TTC549 (cell line): ENCODE measurements at regions not wholly inside any gene's neighbourhood (a gene's known extent, or its start where the extent isn't known, plus 50 kb on each side); places are given as distances from the start of the nearest gene placed in this dataset.
"Not testable (repeated sequence)": the region's sequence is repeated elsewhere in the genome, so short reads cannot be mapped to it uniquely, and the experiment has no call there.

Experiments used
- FAIRE-seq: peaks from 2 replicates; lab custom pipeline; 2012; peaks lifted over from hg19 to GRCh38; lab: Jason Lieb, UNC

- not testable (repeated sequence) for FAIRE-seq
Measured at GRCh38 chr17:30712859-30713258, 111.6 kb downstream of the CRLF3 start.

- FAIRE-seq = not testable (repeated sequence)
Measured at GRCh38 chr17:30711626-30712507, 112.6 kb downstream of the CRLF3 start.

GRCh38 chr17:30711176-30711575 lies 113.3 kb downstream of the CRLF3 start:
- not testable (repeated sequence) for FAIRE-seq

GRCh38 chr17:30710276-30711088 lies 114.0 kb downstream of the CRLF3 start:
- not testable (repeated sequence) for FAIRE-seq

GRCh38 chr17:30709561-30710275 lies 114.8 kb downstream of the CRLF3 start:
- not testable (repeated sequence) for FAIRE-seq

- not testable (repeated sequence) for FAIRE-seq
Measured at GRCh38 chr17:30709096-30709495, 115.4 kb downstream of the CRLF3 start.

GRCh38 chr17:30708241-30709078 lies 116.0 kb downstream of the CRLF3 start:
- peak; percentile 53 for FAIRE-seq

GRCh38 chr17:30707724-30708240 lies 116.7 kb downstream of the CRLF3 start:
- FAIRE-seq = peak; percentile 37

GRCh38 chr17:30706461-30707335 lies 117.8 kb downstream of the CRLF3 start:
- not testable (repeated sequence) for FAIRE-seq

- FAIRE-seq = not testable (repeated sequence)
Measured at GRCh38 chr17:30706004-30706403, 118.5 kb downstream of the CRLF3 start.

- no peak for FAIRE-seq
Measured at GRCh38 chr17:30701498-30701989, 122.9 kb downstream of the CRLF3 start.

GRCh38 chr17:30700833-30701232 lies 123.7 kb downstream of the CRLF3 start:
- FAIRE-seq = not testable (repeated sequence)

- FAIRE-seq = not testable (repeated sequence)
Measured at GRCh38 chr17:30697619-30698460, 126.7 kb downstream of the CRLF3 start.

- FAIRE-seq = no peak
Measured at GRCh38 chr17:30696234-30696633, 128.3 kb downstream of the CRLF3 start.

- not testable (repeated sequence) for FAIRE-seq
Measured at GRCh38 chr17:30695265-30695811, 129.2 kb downstream of the CRLF3 start.

GRCh38 chr17:30693772-30694171 lies 130.7 kb downstream of the CRLF3 start:
- not testable (repeated sequence) for FAIRE-seq

- not testable (repeated sequence) for FAIRE-seq
Measured at GRCh38 chr17:30689266-30690000, 135.1 kb downstream of the CRLF3 start.
